ENCODE measurements at regions not wholly inside any gene's neighbourhood (a gene's known extent, or its start where the extent isn't known, plus 50 kb on each side); places are given as distances from the start of the nearest gene placed in this dataset.

DNA sequence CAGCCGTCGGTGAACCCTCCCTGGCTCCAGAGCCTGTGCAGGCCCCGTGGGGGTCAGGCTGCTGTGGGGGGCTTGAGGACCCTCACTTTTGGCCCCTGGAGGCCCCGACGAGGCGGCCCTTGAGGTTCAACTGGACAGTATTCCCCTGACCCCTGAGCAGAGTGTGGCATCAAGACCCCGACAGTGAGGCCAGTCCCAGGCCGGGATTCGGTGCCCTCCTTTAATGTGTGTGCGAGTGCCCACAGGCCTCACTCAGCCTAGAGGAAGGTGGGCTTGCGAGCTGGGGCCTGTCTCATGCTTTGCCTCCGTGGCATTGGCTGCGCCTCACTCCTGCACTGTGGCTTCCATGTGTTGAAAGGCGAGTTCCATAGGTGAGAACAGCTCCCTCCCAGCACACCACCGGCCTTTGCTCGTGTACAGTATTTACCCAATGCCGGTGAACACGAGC, 94.5 kb downstream of the METRNL start:
- intact Hi-C loops (cut with DNase I; ENCODE audit: low total_unique reads) (no loop called here), in situ Hi-C loops (cut with MboI; ENCODE audit: low pct_ligation_motif_present in 1 of 4, low pct_unique_long_range_greater_than_20kb in 1 of 4, low sequenced_read_pairs in 3 of 4) (no loop called here)
- Histone ChIP-seq H3K36me3 (no peaks in the 10 kb centered on the region), H3K9me3 (no peaks in the 10 kb centered on the region), H3K4me3 (no peak overlapping the region), H3K4me1 (no peaks in the 10 kb centered on the region), H3K27me3 (peaks cover 12% of the 10 kb centered on the region), H3K27ac (no peak overlapping the region)
- TF ChIP-seq, protein P1, sequence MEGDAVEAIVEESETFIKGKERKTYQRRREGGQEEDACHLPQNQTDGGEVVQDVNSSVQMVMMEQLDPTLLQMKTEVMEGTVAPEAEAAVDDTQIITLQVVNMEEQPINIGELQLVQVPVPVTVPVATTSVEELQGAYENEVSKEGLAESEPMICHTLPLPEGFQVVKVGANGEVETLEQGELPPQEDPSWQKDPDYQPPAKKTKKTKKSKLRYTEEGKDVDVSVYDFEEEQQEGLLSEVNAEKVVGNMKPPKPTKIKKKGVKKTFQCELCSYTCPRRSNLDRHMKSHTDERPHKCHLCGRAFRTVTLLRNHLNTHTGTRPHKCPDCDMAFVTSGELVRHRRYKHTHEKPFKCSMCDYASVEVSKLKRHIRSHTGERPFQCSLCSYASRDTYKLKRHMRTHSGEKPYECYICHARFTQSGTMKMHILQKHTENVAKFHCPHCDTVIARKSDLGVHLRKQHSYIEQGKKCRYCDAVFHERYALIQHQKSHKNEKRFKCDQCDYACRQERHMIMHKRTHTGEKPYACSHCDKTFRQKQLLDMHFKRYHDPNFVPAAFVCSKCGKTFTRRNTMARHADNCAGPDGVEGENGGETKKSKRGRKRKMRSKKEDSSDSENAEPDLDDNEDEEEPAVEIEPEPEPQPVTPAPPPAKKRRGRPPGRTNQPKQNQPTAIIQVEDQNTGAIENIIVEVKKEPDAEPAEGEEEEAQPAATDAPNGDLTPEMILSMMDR (IDR thresholded peaks at IDR 0.05), result no peak
- no peak for TF ChIP-seq POLR2AphosphoS5 (IDR thresholded peaks at IDR 0.05)
- no peak for TF ChIP-seq EP300 (IDR thresholded peaks at IDR 0.05; ENCODE audit: low read depth)
- TF ChIP-seq POLR2A (IDR thresholded peaks at IDR 0.05), result no peak
- DNase-seq, result no peak
- 90% methylated on average over 18 of the region's 18 CpGs; no CpG with 5 or more reads in 1 of the 2 donors for WGBS, 2 donors (ENCODE audit: low coverage in 1 of 2)

DNA sequence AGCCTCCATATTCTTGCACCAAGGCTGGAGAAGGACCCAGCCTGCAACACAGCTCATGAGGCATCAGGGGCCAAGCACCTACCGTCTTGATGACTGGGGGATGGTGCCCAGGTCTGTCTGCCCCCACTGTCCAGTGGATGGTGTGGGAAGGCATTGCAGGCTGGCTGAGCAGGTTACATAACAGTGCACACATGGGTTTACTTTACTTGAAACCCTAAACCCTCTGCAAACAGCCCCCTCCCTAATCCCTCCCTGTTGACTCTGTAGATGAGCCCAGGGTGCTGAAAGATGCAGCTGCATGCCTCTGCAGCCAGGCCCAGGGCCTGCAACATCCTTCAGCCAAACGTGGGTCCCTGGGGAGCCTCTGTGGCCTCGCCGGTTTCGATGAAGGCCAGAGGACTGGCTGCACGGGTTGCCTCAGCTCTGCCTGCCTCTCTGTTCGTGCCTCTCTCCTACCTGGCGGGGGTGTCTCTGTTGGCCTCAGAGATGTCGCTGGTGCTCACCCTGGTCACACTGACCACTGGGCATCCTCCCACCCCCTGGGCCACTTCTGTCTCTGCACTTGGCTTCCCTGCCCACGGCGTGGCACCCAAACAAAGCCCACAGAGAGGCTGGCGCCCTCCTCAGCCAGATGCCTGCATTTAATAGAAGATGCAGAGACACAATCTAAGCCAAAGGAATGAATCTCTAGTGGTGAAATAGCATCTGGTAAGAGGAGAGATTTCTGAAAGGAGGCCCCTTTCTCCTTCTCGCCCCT, 95.1 kb downstream of the METRNL start:
- no peak for DNase-seq
- no peak overlapping the region for H3K4me3 ChIP-seq
- no peaks in the 10 kb centered on the region for H3K36me3 ChIP-seq
- no peak overlapping the region for H3K27ac ChIP-seq
- WGBS, 2 donors (ENCODE audit: low coverage in 1 of 2), result 70% methylated on average over 13 of the region's 13 CpGs; no CpG with 5 or more reads in 1 of the 2 donors
- H3K27me3 ChIP-seq, result peaks cover 12% of the 10 kb centered on the region
- TF ChIP-seq POLR2A (IDR thresholded peaks at IDR 0.05) (no peak), EP300 (IDR thresholded peaks at IDR 0.05; ENCODE audit: low read depth) (no peak), POLR2AphosphoS5 (IDR thresholded peaks at IDR 0.05) (no peak)
- TF ChIP-seq, protein P1 (IDR thresholded peaks at IDR 0.05), result no peak
- no peaks in the 10 kb centered on the region for H3K9me3 ChIP-seq
- intact Hi-C loops (cut with DNase I; ENCODE audit: low total_unique reads), result no loop called here
- in situ Hi-C loops (cut with MboI; ENCODE audit: low pct_ligation_motif_present in 1 of 4, low pct_unique_long_range_greater_than_20kb in 1 of 4, low sequenced_read_pairs in 3 of 4), result no loop called here
- no peaks in the 10 kb centered on the region for H3K4me1 ChIP-seq

DNA sequence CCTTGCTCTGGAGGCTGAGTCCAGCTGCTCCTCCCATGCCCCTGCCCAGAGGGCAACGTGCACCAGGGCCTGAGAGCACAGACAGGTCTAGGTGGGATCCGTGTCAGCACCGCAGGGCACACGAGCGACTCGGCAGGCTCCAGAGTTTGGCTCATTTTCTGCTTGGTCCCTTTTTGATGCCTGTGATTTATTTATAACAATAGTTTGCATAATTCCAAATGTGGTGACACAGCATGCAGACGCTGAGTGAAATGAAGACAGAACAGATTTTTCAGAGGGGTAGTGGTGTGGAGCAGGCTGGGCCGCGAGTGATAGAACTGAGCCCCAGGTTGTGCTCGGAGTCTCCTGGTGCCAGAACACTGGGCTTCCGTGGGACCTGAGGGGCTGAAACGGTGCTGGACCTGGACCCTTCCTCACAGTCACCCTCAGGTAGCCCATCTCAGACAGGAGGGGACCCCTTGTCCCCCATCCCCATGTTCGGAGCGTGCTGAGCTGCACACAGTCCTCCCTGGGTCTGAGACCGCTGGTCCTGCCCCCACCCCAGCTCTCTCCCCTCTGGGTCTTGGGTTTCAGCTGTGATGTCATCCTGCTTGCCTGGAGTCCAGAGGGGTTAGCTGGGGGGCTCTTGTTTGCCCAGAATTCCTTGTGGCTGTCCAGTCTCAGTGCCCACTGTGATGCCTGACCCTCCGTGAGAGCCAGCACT, 95.9 kb downstream of the METRNL start:
- no peak for TF ChIP-seq POLR2AphosphoS5 (IDR thresholded peaks at IDR 0.05)
- TF ChIP-seq, protein P1 (IDR thresholded peaks at IDR 0.05), result no peak
- no peak for TF ChIP-seq POLR2A (IDR thresholded peaks at IDR 0.05)
- no peak for TF ChIP-seq EP300 (IDR thresholded peaks at IDR 0.05; ENCODE audit: low read depth)
- H3K36me3 ChIP-seq, result no peaks in the 10 kb centered on the region
- intact Hi-C loops (cut with DNase I; ENCODE audit: low total_unique reads) (no loop called here), in situ Hi-C loops (cut with MboI; ENCODE audit: low pct_ligation_motif_present in 1 of 4, low pct_unique_long_range_greater_than_20kb in 1 of 4, low sequenced_read_pairs in 3 of 4) (no loop called here)
- H3K27ac ChIP-seq, result no peak overlapping the region
- no peaks in the 10 kb centered on the region for H3K4me1 ChIP-seq
- H3K4me3 ChIP-seq, result no peak overlapping the region
- no peak for DNase-seq
- peaks cover 9% of the 10 kb centered on the region for H3K27me3 ChIP-seq
- 76% methylated on average over 16 of the region's 16 CpGs; no CpG with 5 or more reads in 1 of the 2 donors for WGBS, 2 donors (ENCODE audit: low coverage in 1 of 2)
- H3K9me3 ChIP-seq, result no peaks in the 10 kb centered on the region

DNA sequence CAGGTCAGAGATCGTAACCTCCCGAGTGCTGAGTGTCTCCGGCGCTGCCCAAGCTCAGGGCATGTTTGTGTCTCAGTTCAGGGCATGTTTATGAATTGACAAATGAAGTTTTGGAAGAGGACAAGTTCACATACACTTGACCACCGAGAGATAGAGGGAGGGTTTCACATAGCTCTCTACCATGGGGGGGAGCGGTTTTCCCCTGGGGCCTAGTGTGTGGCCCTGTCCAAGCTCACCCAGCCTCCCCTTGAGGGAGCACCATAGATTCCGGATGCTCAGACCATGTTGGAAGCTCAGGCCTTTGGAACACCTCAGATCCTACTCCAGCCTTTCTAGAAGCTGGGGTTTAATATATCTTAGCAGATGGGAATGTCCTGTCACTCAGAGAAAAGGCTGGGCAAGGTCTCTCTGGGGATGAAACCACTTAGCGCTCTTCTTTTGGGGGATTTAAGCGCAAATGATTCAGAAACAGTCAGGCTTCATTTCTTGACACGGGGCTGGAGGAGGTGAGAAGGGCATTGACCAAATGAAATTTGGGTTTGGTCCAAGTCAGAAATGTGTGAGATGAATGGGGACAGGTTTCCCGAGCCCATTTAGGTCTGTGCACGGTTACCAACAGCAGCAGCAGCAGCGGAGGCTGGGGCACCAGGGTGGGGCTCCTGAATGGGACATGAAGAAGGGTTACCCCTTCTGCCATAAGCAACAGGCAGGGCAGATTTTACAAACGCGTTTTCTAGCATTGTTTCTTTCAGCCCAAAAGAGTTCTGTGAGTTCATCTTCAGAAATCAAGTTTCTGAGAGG, 96.6 kb downstream of the METRNL start:
- Histone ChIP-seq H3K4me1 (no peaks in the 10 kb centered on the region), H3K27ac (no peak overlapping the region), H3K4me3 (no peak overlapping the region), H3K9me3 (no peaks in the 10 kb centered on the region), H3K27me3 (peaks cover 1% of the 10 kb centered on the region), H3K36me3 (no peaks in the 10 kb centered on the region)
- intact Hi-C loops (cut with DNase I; ENCODE audit: low total_unique reads), result no loop called here
- in situ Hi-C loops (cut with MboI; ENCODE audit: low pct_ligation_motif_present in 1 of 4, low pct_unique_long_range_greater_than_20kb in 1 of 4, low sequenced_read_pairs in 3 of 4), result no loop called here
- DNase-seq, result no peak
- no peak for TF ChIP-seq POLR2AphosphoS5 (IDR thresholded peaks at IDR 0.05)
- TF ChIP-seq, protein P1 (IDR thresholded peaks at IDR 0.05), result no peak
- no peak for TF ChIP-seq POLR2A (IDR thresholded peaks at IDR 0.05)
- no peak for TF ChIP-seq EP300 (IDR thresholded peaks at IDR 0.05; ENCODE audit: low read depth)
- WGBS, 2 donors (ENCODE audit: low coverage in 1 of 2), result 84 to 89% methylated on average over 6 to 15 of the region's 15 CpGs
